DOHH2 (cell line): ENCODE measurements at regions not wholly inside any gene's neighbourhood (a gene's known extent, or its start where the extent isn't known, plus 50 kb on each side); places are given as distances from the start of the nearest gene placed in this dataset.

Experiments used
- EZH2phosphoT487 ChIP-seq: fragments of 200-600 bp; sonication (generic); IDR thresholded peaks from 2 replicates; pipeline ENCODE4 v1.6.1; 2017; ENCODE audit warnings: borderline replicate concordance, mild to moderate bottlenecking, antibody characterized with exemption, low read length, moderate library complexity, mixed read lengths
- TF ChIP-seq, protein P1 (sequence below): fragments of 200-600 bp; sonication (generic); IDR thresholded peaks from one replicate; pipeline ENCODE4 v1.5.1; 2014; ENCODE audit warnings: antibody characterized with exemption, mild to moderate bottlenecking, low read depth, low read length; ENCODE audit not compliant: poor library complexity, severe bottlenecking

DNA sequence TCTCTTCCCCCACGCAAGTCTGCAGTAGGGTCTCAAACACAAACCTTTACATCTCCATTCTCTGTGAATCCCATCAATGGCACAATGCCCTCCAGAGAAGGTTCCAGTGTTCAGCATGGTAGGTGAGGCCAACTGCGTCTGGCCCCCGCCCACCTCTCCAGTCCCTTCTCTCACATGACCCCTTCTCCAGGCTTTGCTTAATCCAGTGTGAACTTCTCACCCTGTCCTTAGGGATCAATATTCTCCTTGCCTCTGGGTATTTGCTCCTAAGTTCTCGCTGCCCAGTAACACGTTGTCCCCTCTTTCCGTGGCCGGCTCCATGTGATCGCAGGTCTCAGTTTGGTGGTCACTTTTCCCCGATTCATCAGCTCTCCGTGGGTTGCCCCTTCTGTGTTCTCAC, 225.1 kb upstream of the PMEPA1 start:
- TF ChIP-seq, protein P1, sequence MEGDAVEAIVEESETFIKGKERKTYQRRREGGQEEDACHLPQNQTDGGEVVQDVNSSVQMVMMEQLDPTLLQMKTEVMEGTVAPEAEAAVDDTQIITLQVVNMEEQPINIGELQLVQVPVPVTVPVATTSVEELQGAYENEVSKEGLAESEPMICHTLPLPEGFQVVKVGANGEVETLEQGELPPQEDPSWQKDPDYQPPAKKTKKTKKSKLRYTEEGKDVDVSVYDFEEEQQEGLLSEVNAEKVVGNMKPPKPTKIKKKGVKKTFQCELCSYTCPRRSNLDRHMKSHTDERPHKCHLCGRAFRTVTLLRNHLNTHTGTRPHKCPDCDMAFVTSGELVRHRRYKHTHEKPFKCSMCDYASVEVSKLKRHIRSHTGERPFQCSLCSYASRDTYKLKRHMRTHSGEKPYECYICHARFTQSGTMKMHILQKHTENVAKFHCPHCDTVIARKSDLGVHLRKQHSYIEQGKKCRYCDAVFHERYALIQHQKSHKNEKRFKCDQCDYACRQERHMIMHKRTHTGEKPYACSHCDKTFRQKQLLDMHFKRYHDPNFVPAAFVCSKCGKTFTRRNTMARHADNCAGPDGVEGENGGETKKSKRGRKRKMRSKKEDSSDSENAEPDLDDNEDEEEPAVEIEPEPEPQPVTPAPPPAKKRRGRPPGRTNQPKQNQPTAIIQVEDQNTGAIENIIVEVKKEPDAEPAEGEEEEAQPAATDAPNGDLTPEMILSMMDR: no peak
- no peak for TF ChIP-seq EZH2phosphoT487
